ENCODE measurements at regions not wholly inside any gene's neighbourhood (a gene's known extent, or its start where the extent isn't known, plus 50 kb on each side); places are given as distances from the start of the nearest gene placed in this dataset.

- Histone ChIP-seq H3K36me3 (ENCODE audit: control insufficient read depth in 3 of 3, insufficient read depth in 2 of 3, low read depth in 1 of 3, low read length in 3 of 3) (no peaks in the 10 kb centered on the region), H3K27ac (ENCODE audit: low read depth in 1 of 3, low read length in 2 of 3) (no peak overlapping the region), H3K27me3 (ENCODE audit: control insufficient read depth in 3 of 3, insufficient read depth in 3 of 3, low read length in 3 of 3) (no peaks in the 10 kb centered on the region), H3K4me3 (ENCODE audit: low read depth in 1 of 3, low read length in 3 of 3) (no peak overlapping the region), H3K4me1 (ENCODE audit: control insufficient read depth in 3 of 3, insufficient read depth in 2 of 3, low read depth in 1 of 3, low read length in 2 of 3) (no peaks in the 10 kb centered on the region), H3K9me3 (ENCODE audit: control insufficient read depth in 2 of 2, insufficient read depth in 1 of 2, low read depth in 1 of 2, low read length in 1 of 2) (no peaks in the 10 kb centered on the region)
- DNase-seq = no peak
- no peak for FAIRE-seq
- WGBS, 3 donors = 84 to 90% (median 88%) methylated on average over 2 of the region's 2 CpGs
Measured at GRCh38 chr2:145102706-145103105, 582.8 kb upstream of the ZEB2 start.

GRCh38 chr2:145100301-145100700, 580.4 kb upstream of the ZEB2 start:
- FAIRE-seq = no peak
- H3K4me3 ChIP-seq (ENCODE audit: low read depth in 1 of 3, low read length in 3 of 3) = no peak overlapping the region
- H3K27me3 ChIP-seq (ENCODE audit: control insufficient read depth in 3 of 3, insufficient read depth in 3 of 3, low read length in 3 of 3) = no peaks in the 10 kb centered on the region
- DNase-seq = no peak
- no peak overlapping the region for H3K27ac ChIP-seq (ENCODE audit: low read depth in 1 of 3, low read length in 2 of 3)
- H3K9me3 ChIP-seq (ENCODE audit: control insufficient read depth in 2 of 2, insufficient read depth in 1 of 2, low read depth in 1 of 2, low read length in 1 of 2) = no peaks in the 10 kb centered on the region
- no peaks in the 10 kb centered on the region for H3K4me1 ChIP-seq (ENCODE audit: control insufficient read depth in 3 of 3, insufficient read depth in 2 of 3, low read depth in 1 of 3, low read length in 2 of 3)
- no peaks in the 10 kb centered on the region for H3K36me3 ChIP-seq (ENCODE audit: control insufficient read depth in 3 of 3, insufficient read depth in 2 of 3, low read depth in 1 of 3, low read length in 3 of 3)
- 81 to 97% (median 91%) methylated on average over 1 of the region's 1 CpG for WGBS, 3 donors

GRCh38 chr2:145096582-145096981, 576.7 kb upstream of the ZEB2 start:
- FAIRE-seq = no peak
- Histone ChIP-seq H3K27me3 (ENCODE audit: control insufficient read depth in 3 of 3, insufficient read depth in 3 of 3, low read length in 3 of 3) (no peaks in the 10 kb centered on the region), H3K27ac (ENCODE audit: low read depth in 1 of 3, low read length in 2 of 3) (no peak overlapping the region), H3K4me3 (ENCODE audit: low read depth in 1 of 3, low read length in 3 of 3) (no peak overlapping the region), H3K4me1 (ENCODE audit: control insufficient read depth in 3 of 3, insufficient read depth in 2 of 3, low read depth in 1 of 3, low read length in 2 of 3) (no peaks in the 10 kb centered on the region), H3K9me3 (ENCODE audit: control insufficient read depth in 2 of 2, insufficient read depth in 1 of 2, low read depth in 1 of 2, low read length in 1 of 2) (no peaks in the 10 kb centered on the region), H3K36me3 (ENCODE audit: control insufficient read depth in 3 of 3, insufficient read depth in 2 of 3, low read depth in 1 of 3, low read length in 3 of 3) (no peaks in the 10 kb centered on the region)
- no peak for DNase-seq

- Histone ChIP-seq H3K4me3 (ENCODE audit: low read depth in 1 of 3, low read length in 3 of 3) (no peak overlapping the region), H3K27me3 (ENCODE audit: control insufficient read depth in 3 of 3, insufficient read depth in 3 of 3, low read length in 3 of 3) (no peaks in the 10 kb centered on the region), H3K4me1 (ENCODE audit: control insufficient read depth in 3 of 3, insufficient read depth in 2 of 3, low read depth in 1 of 3, low read length in 2 of 3) (no peaks in the 10 kb centered on the region), H3K36me3 (ENCODE audit: control insufficient read depth in 3 of 3, insufficient read depth in 2 of 3, low read depth in 1 of 3, low read length in 3 of 3) (no peaks in the 10 kb centered on the region), H3K27ac (ENCODE audit: low read depth in 1 of 3, low read length in 2 of 3) (no peak overlapping the region), H3K9me3 (ENCODE audit: control insufficient read depth in 2 of 2, insufficient read depth in 1 of 2, low read depth in 1 of 2, low read length in 1 of 2) (no peaks in the 10 kb centered on the region)
- WGBS, 3 donors = 58 to 70% (median 59%) methylated on average over 3 of the region's 3 CpGs
- FAIRE-seq (no peak), DNase-seq (no peak)
Measured at GRCh38 chr2:145095641-145096435, 575.9 kb upstream of the ZEB2 start.

GRCh38 chr2:145094370-145094769, 574.5 kb upstream of the ZEB2 start:
- H3K9me3 ChIP-seq (ENCODE audit: control insufficient read depth in 2 of 2, insufficient read depth in 1 of 2, low read depth in 1 of 2, low read length in 1 of 2) = no peaks in the 10 kb centered on the region
- H3K27ac ChIP-seq (ENCODE audit: low read depth in 1 of 3, low read length in 2 of 3) = no peak overlapping the region
- no peaks in the 10 kb centered on the region for H3K36me3 ChIP-seq (ENCODE audit: control insufficient read depth in 3 of 3, insufficient read depth in 2 of 3, low read depth in 1 of 3, low read length in 3 of 3)
- no peak for FAIRE-seq
- H3K4me1 ChIP-seq (ENCODE audit: control insufficient read depth in 3 of 3, insufficient read depth in 2 of 3, low read depth in 1 of 3, low read length in 2 of 3) = no peaks in the 10 kb centered on the region
- H3K27me3 ChIP-seq (ENCODE audit: control insufficient read depth in 3 of 3, insufficient read depth in 3 of 3, low read length in 3 of 3) = no peaks in the 10 kb centered on the region
- H3K4me3 ChIP-seq (ENCODE audit: low read depth in 1 of 3, low read length in 3 of 3) = no peak overlapping the region
- DNase-seq = no peak

GRCh38 chr2:145091967-145092366, 572.0 kb upstream of the ZEB2 start:
- Histone ChIP-seq H3K27ac (ENCODE audit: low read depth in 1 of 3, low read length in 2 of 3) (no peak overlapping the region), H3K9me3 (ENCODE audit: control insufficient read depth in 2 of 2, insufficient read depth in 1 of 2, low read depth in 1 of 2, low read length in 1 of 2) (no peaks in the 10 kb centered on the region), H3K4me1 (ENCODE audit: control insufficient read depth in 3 of 3, insufficient read depth in 2 of 3, low read depth in 1 of 3, low read length in 2 of 3) (no peaks in the 10 kb centered on the region), H3K36me3 (ENCODE audit: control insufficient read depth in 3 of 3, insufficient read depth in 2 of 3, low read depth in 1 of 3, low read length in 3 of 3) (no peaks in the 10 kb centered on the region), H3K4me3 (ENCODE audit: low read depth in 1 of 3, low read length in 3 of 3) (no peak overlapping the region), H3K27me3 (ENCODE audit: control insufficient read depth in 3 of 3, insufficient read depth in 3 of 3, low read length in 3 of 3) (no peaks in the 10 kb centered on the region)
- no peak for FAIRE-seq
- DNase-seq = no peak

GRCh38 chr2:145090841-145091761, 571.2 kb upstream of the ZEB2 start:
- no peak for FAIRE-seq
- WGBS, 3 donors = 55 to 63% (median 59%) methylated on average over 2 of the region's 2 CpGs

GRCh38 chr2:145088756-145089155, 568.8 kb upstream of the ZEB2 start:
- FAIRE-seq = no peak
- Histone ChIP-seq H3K4me3 (ENCODE audit: low read depth in 1 of 3, low read length in 3 of 3) (no peak overlapping the region), H3K27ac (ENCODE audit: low read depth in 1 of 3, low read length in 2 of 3) (no peak overlapping the region), H3K36me3 (ENCODE audit: control insufficient read depth in 3 of 3, insufficient read depth in 2 of 3, low read depth in 1 of 3, low read length in 3 of 3) (no peaks in the 10 kb centered on the region), H3K9me3 (ENCODE audit: control insufficient read depth in 2 of 2, insufficient read depth in 1 of 2, low read depth in 1 of 2, low read length in 1 of 2) (no peaks in the 10 kb centered on the region), H3K4me1 (ENCODE audit: control insufficient read depth in 3 of 3, insufficient read depth in 2 of 3, low read depth in 1 of 3, low read length in 2 of 3) (no peaks in the 10 kb centered on the region), H3K27me3 (ENCODE audit: control insufficient read depth in 3 of 3, insufficient read depth in 3 of 3, low read length in 3 of 3) (no peaks in the 10 kb centered on the region)
- no peak for DNase-seq
- 82 to 91% (median 89%) methylated on average over 2 of the region's 2 CpGs for WGBS, 3 donors

More at GRCh38 chr2:145090841-145091761, 571.2 kb upstream of the ZEB2 start:
- Histone ChIP-seq H3K9me3 (ENCODE audit: control insufficient read depth in 2 of 2, insufficient read depth in 1 of 2, low read depth in 1 of 2, low read length in 1 of 2) (no peaks in the 10 kb centered on the region), H3K27me3 (ENCODE audit: control insufficient read depth in 3 of 3, insufficient read depth in 3 of 3, low read length in 3 of 3) (no peaks in the 10 kb centered on the region), H3K36me3 (ENCODE audit: control insufficient read depth in 3 of 3, insufficient read depth in 2 of 3, low read depth in 1 of 3, low read length in 3 of 3) (no peaks in the 10 kb centered on the region), H3K4me1 (ENCODE audit: control insufficient read depth in 3 of 3, insufficient read depth in 2 of 3, low read depth in 1 of 3, low read length in 2 of 3) (no peaks in the 10 kb centered on the region), H3K4me3 (ENCODE audit: low read depth in 1 of 3, low read length in 3 of 3) (no peak overlapping the region), H3K27ac (ENCODE audit: low read depth in 1 of 3, low read length in 2 of 3) (no peak overlapping the region)
- no peak for DNase-seq
